ENCODE measurements at regions not wholly inside any gene's neighbourhood (a gene's known extent, or its start where the extent isn't known, plus 50 kb on each side); places are given as distances from the start of the nearest gene placed in this dataset.

DNA sequence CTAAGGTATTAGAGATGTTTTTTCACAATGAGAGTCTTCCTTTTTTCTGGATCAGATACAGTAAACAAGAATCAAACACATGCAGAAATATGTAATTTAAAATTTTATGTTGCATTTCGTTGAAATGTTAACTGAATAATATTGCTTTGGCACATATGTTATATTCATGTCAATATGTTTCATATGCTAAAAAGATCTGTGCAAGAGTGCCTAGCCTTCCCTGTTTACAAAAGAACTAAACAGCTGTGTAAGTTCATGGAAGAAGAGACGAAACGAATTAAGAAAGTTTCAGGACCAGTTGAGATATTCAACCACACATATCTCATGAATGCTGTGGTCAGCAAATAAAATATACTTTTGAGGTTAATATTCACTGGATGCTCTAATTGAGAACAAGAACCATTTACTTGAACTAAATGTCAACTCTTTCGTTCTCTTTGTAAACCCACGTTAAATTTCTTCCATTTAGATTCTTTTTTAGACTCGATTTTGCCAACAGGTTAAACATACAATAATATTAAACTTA, 289.5 kb downstream of the FOXG1 start:
- Histone ChIP-seq H2BK20ac (ENCODE audit: low read depth, low read length, poor library complexity, severe bottlenecking) (no peak overlapping the region), H2BK15ac (ENCODE audit: low read depth, low read length) (no peak overlapping the region), H3K14ac (ENCODE audit: insufficient read depth, low read length) (no peak overlapping the region), H3K9me3 (ENCODE audit: control insufficient read depth, low read depth, low read length) (no peaks in the 10 kb centered on the region), H4K91ac (ENCODE audit: insufficient read length, low read depth, low read length) (no peak overlapping the region), H3K18ac (ENCODE audit: insufficient read length, low read depth, low read length) (no peak overlapping the region), H3K4me2 (ENCODE audit: insufficient read depth, insufficient read length, low read length) (no peak overlapping the region), H4K20me1 (ENCODE audit: control insufficient read depth, insufficient read depth, insufficient read length) (no peaks in the 10 kb centered on the region), H2BK5ac (ENCODE audit: insufficient read length, low read length) (no peak overlapping the region), H3K4ac (ENCODE audit: low read depth, low read length) (no peak overlapping the region), H3K27ac (ENCODE audit: insufficient read length, low read depth, low read length) (no peak overlapping the region), H4K5ac (ENCODE audit: insufficient read length, low read depth, low read length) (no peak overlapping the region), H3K4me1 (ENCODE audit: insufficient read depth, low read length) (no peaks in the 10 kb centered on the region), H4K8ac (replicated peaks; ENCODE audit: insufficient read length, low read depth, low read length) (no peak overlapping the region), H3K23me2 (ENCODE audit: insufficient read length, low read depth, low read length, poor library complexity, severe bottlenecking) (no peaks in the 10 kb centered on the region), H2AFZ (ENCODE audit: low read length) (no peak overlapping the region), H3K56ac (ENCODE audit: insufficient read length, low read depth, low read length) (no peak overlapping the region), H2AK5ac (ENCODE audit: insufficient read length, low read length) (no peak overlapping the region), H3K23ac (ENCODE audit: insufficient read length, low read depth, low read length) (no peak overlapping the region), H2BK12ac (ENCODE audit: insufficient read length, low read depth, low read length) (no peak overlapping the region), H3T11ph (ENCODE audit: low read length) (no peak overlapping the region), H3K79me2 (ENCODE audit: insufficient read depth, low read length) (no peaks in the 10 kb centered on the region), H3K27me3 (ENCODE audit: insufficient read depth, low read length) (no peaks in the 10 kb centered on the region), H2BK120ac (ENCODE audit: low read depth, low read length, poor library complexity, severe bottlenecking) (no peak overlapping the region), H3K79me1 (ENCODE audit: insufficient read depth, low read depth, low read length, poor library complexity, severe bottlenecking) (no peaks in the 10 kb centered on the region), H3K9ac (ENCODE audit: extremely low read depth, insufficient read length, low read length) (no peak overlapping the region)
- H3K4me3 Mint-ChIP-seq = no peak overlapping the region
- no CpG with 5 or more reads among the region's 6 CpGs for WGBS (ENCODE audit: extremely low coverage, insufficient read length, low lambda C conversion rate)
- TF ChIP-seq, protein P1, sequence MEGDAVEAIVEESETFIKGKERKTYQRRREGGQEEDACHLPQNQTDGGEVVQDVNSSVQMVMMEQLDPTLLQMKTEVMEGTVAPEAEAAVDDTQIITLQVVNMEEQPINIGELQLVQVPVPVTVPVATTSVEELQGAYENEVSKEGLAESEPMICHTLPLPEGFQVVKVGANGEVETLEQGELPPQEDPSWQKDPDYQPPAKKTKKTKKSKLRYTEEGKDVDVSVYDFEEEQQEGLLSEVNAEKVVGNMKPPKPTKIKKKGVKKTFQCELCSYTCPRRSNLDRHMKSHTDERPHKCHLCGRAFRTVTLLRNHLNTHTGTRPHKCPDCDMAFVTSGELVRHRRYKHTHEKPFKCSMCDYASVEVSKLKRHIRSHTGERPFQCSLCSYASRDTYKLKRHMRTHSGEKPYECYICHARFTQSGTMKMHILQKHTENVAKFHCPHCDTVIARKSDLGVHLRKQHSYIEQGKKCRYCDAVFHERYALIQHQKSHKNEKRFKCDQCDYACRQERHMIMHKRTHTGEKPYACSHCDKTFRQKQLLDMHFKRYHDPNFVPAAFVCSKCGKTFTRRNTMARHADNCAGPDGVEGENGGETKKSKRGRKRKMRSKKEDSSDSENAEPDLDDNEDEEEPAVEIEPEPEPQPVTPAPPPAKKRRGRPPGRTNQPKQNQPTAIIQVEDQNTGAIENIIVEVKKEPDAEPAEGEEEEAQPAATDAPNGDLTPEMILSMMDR (conservative IDR thresholded peaks at IDR 0.05) = no peak
- peaks cover 0 to 3% of the 10 kb centered on the region in 2 experiments; a peak in 1 of 4 replicates for H3K4me1 Mint-ChIP-seq
- H3K27me3 Mint-ChIP-seq (ENCODE audit: low read depth) = no peaks in the 10 kb centered on the region; the same call in 1 of the 2 replicates
- DNase-seq = no peak
- H3K9me3 Mint-ChIP-seq = peaks cover 3 to 5% of the 10 kb centered on the region in 2 experiments; a peak in 2 of 5 replicates
- peaks cover 0 to 2% (median 0%) of the 10 kb centered on the region in 3 experiments; a peak in 2 of 7 replicates for H3K36me3 Mint-ChIP-seq (ENCODE audit: insufficient read depth in 1 of 3, low read depth in 3 of 3)
- no peak overlapping the region for H3K27ac Mint-ChIP-seq

Data from H9 (cell line).